PC-3 (cell line): ENCODE measurements at regions not wholly inside any gene's neighbourhood (a gene's known extent, or its start where the extent isn't known, plus 50 kb on each side); places are given as distances from the start of the nearest gene placed in this dataset.

Experiments used
- CTCF ChIP-seq: fragments of 300-600 bp; sonication (generic); conservative IDR thresholded peaks from 2 replicates; pipeline ENCODE4 v1.5.1; 2017; ENCODE audit warnings: antibody characterized with exemption, low read depth, mild to moderate bottlenecking, low read length
- EZH2 ChIP-seq: fragments of 300-600 bp; sonication (generic); IDR thresholded peaks from one replicate; pipeline ENCODE4 v1.6.1; 2017; ENCODE audit warnings: antibody characterized with exemption, mild to moderate bottlenecking, low read length; ENCODE audit not compliant: unreplicated experiment
- EZH2phosphoT487 ChIP-seq: fragments of 300-600 bp; sonication (generic); IDR thresholded peaks from 2 replicates; pipeline ENCODE4 v1.6.1; 2018; ENCODE audit warnings: mild to moderate bottlenecking, antibody characterized with exemption, low read length, borderline replicate concordance

- TF ChIP-seq CTCF = no peak
- TF ChIP-seq EZH2phosphoT487 = no peak
- no peak for TF ChIP-seq EZH2
Measured at GRCh38 chr15:87287156-87287555, 969.4 kb downstream of the NTRK3 start.
